ENCODE measurements at regions not wholly inside any gene's neighbourhood (a gene's known extent, or its start where the extent isn't known, plus 50 kb on each side); places are given as distances from the start of the nearest gene placed in this dataset.

DNA sequence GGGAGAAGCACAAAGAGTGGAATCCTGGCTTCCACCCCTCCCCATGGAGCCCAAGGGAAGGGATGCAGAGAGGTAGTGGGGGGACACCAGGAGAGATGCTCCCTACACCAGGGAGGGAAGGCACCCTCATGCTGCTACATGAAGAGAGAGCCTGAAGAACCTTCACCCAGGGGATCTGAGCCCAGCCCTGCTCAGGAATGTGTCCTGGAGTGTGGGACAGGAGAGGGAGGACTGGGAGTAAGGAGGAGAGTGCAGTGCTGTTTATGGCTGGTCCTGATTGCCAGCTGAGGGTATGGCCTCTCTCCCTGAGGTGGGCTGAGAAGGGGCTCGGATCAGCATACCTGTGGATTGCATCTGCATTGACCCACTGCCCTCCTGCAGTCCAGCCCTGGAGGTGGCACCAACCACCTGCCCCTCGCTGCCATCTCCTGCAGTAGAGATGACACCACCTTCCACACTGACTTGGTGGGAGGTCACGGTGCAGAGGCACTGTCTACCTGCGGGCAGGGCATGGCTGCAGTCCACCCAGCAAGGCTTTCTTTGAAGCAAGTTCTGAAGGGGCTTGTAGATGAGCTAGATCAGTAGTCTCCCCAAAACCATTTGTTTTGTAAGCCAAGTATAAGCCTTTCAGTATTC is 114.9 kb upstream of the SLC25A48 start:
- Mint-ChIP-seq H3K9me3 (no peaks in the 10 kb centered on the region), H3K4me3 (no peak overlapping the region), H3K4me1 (ENCODE audit: unreplicated experiment) (peaks cover 30% of the 10 kb centered on the region), H3K36me3 (no peaks in the 10 kb centered on the region), H3K27ac (peak overlapping the region; percentile 34), H3K27me3 (peaks cover 12% of the 10 kb centered on the region)
- no peak for TF ChIP-seq CTCF (conservative IDR thresholded peaks at IDR 0.05)
- DNase-seq (ENCODE audit: extremely low spot score, unreplicated experiment), result no peak

DNA sequence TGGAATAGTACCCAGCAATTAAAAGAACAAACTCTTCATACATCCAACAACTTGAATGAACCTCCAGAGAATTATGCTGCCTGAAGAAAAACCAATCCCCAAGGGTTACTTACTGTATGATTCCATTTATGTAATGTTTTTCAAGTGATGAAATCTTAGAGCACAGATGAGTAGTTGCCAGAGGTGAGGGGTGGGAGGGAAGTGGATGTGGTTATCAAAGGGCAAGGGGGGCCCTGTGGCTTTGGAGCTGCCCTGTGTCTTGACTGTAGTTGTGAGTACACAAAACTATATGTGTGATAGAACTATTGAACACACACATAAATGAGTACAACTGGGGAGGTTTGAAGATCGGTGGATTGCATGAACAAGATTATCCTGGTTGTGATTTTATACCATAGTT is 115.8 kb upstream of the SLC25A48 start:
- no peak for TF ChIP-seq CTCF (conservative IDR thresholded peaks at IDR 0.05)
- peaks cover 11% of the 10 kb centered on the region for H3K27me3 Mint-ChIP-seq
- no peak overlapping the region for H3K4me3 Mint-ChIP-seq
- H3K4me1 Mint-ChIP-seq (ENCODE audit: unreplicated experiment), result peaks cover 32% of the 10 kb centered on the region
- H3K9me3 Mint-ChIP-seq, result no peaks in the 10 kb centered on the region
- no peak for DNase-seq (ENCODE audit: extremely low spot score, unreplicated experiment)
- no peak overlapping the region for H3K27ac Mint-ChIP-seq
- H3K36me3 Mint-ChIP-seq, result no peaks in the 10 kb centered on the region

DNA sequence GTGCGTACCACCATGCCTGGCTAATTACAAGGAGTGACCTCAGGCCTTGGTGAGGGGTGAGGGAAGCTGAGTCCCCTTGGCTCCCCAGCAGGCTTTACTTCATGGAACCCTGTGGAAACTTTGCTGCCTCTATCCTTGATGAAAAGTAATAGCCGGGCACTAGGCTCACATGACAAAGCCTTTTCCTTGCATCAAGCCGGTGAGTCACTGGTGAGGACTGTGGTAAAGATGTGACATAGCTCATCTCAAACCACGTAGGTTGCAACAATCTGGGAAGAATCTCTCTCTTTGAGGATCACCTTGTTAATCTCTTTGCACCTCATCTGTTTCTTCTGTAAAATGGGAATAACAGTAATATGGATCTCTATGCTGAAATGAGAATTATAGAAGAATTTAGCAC is 116.3 kb upstream of the SLC25A48 start:
- Mint-ChIP-seq H3K36me3 (no peaks in the 10 kb centered on the region), H3K4me1 (ENCODE audit: unreplicated experiment) (peaks cover 30% of the 10 kb centered on the region), H3K9me3 (no peaks in the 10 kb centered on the region), H3K27me3 (peaks cover 9% of the 10 kb centered on the region), H3K4me3 (no peak overlapping the region), H3K27ac (no peak overlapping the region)
- TF ChIP-seq CTCF (conservative IDR thresholded peaks at IDR 0.05), result no peak
- DNase-seq (ENCODE audit: extremely low spot score, unreplicated experiment), result no peak

- TF ChIP-seq CTCF (conservative IDR thresholded peaks at IDR 0.05), result no peak
- no peak for DNase-seq (ENCODE audit: extremely low spot score, unreplicated experiment)
- H3K27ac Mint-ChIP-seq, result peak overlapping the region; percentile 17
- H3K4me1 Mint-ChIP-seq (ENCODE audit: unreplicated experiment), result peaks cover 36% of the 10 kb centered on the region
- H3K36me3 Mint-ChIP-seq, result no peaks in the 10 kb centered on the region
- H3K27me3 Mint-ChIP-seq, result peaks cover 23% of the 10 kb centered on the region
- H3K4me3 Mint-ChIP-seq, result no peak overlapping the region
- H3K9me3 Mint-ChIP-seq, result no peaks in the 10 kb centered on the region
These were observed 119.0 kb upstream of the SLC25A48 start for GRCh38 chr5:135715267-135716055.

GRCh38 chr5:135714126-135714894 is 120.2 kb upstream of the SLC25A48 start:
- Mint-ChIP-seq H3K36me3 (no peaks in the 10 kb centered on the region), H3K27me3 (peaks cover 23% of the 10 kb centered on the region), H3K4me1 (ENCODE audit: unreplicated experiment) (peaks cover 42% of the 10 kb centered on the region), H3K4me3 (peak overlapping the region; percentile 5), H3K9me3 (no peaks in the 10 kb centered on the region), H3K27ac (no peak overlapping the region)
- no peak for TF ChIP-seq CTCF (conservative IDR thresholded peaks at IDR 0.05)
- DNase-seq (ENCODE audit: extremely low spot score, unreplicated experiment), result no peak

Measured in type B pancreatic cell (in vitro differentiated cells).